Large intestine (tissue), 3 donors: ENCODE measurements at regions not wholly inside any gene's neighbourhood (a gene's known extent, or its start where the extent isn't known, plus 50 kb on each side); places are given as distances from the start of the nearest gene placed in this dataset.

Experiments
- DNase-seq, 2 donors: peaks; one replicate each; pipeline versions ENCODE4 v3.0.0 to v3.0.0-alpha.2; 2013
- H3K27ac ChIP-seq: one replicate; pipeline ENCODE4 v1.5.1; 2013; ENCODE audit warnings: low read length
- H3K27me3 ChIP-seq: 2 replicates; pipeline ENCODE4 v1.6.1; 2013; ENCODE audit warnings: low read length; ENCODE audit not compliant: control insufficient read depth, insufficient read depth
- H3K36me3 ChIP-seq: 2 replicates; pipeline ENCODE4 v1.6.1; 2013; ENCODE audit warnings: low read length; ENCODE audit not compliant: control insufficient read depth, insufficient read depth
- H3K4me1 ChIP-seq: one replicate; pipeline ENCODE4 v1.6.1; 2013; ENCODE audit warnings: low read length; ENCODE audit not compliant: control insufficient read depth, insufficient read depth
- H3K4me3 ChIP-seq: one replicate; pipeline ENCODE4 v1.5.1; 2013; ENCODE audit warnings: low read length
- H3K9me3 ChIP-seq: one replicate; pipeline ENCODE4 v1.6.1; 2013; ENCODE audit warnings: mild to moderate bottlenecking, low read depth, low read length, moderate library complexity; ENCODE audit not compliant: control insufficient read depth
- WGBS: methylation state at CpG from one replicate; pipeline ENCODE4 v1.1.5; 2013; ENCODE audit warnings: low lambda C conversion rate; ENCODE audit not compliant: insufficient coverage; 5-methylcytosine and 5-hydroxymethylcytosine counted together

DNA sequence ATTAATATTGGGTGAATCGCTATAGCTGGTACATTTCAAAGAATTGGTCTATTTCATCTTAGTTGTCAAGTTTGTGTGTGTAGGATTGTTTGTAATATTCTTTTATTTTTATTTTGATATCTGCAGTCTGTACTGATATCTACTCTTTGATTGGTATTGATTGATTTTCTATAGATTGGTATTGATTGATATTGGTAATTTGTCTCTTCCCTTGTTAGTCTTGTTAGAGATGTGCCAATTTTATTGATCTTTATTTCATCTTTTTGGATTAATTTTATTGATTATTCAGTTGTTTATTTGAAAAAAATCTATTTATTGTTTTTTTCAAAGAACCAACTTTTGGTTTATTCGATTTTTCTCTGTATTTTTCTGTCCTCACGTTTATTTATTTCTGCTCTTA, 61.4 kb downstream of the TM2D3 start:
- no peaks in the 10 kb centered on the region for H3K27me3 ChIP-seq
- 82% methylated on average over 2 of the region's 3 CpGs for WGBS
- no peak overlapping the region for H3K4me3 ChIP-seq
- no peaks in the 10 kb centered on the region for H3K36me3 ChIP-seq
- H3K27ac ChIP-seq: no peak overlapping the region
- no peaks in the 10 kb centered on the region for H3K9me3 ChIP-seq
- H3K4me1 ChIP-seq: no peaks in the 10 kb centered on the region
- DNase-seq: no peak

DNA sequence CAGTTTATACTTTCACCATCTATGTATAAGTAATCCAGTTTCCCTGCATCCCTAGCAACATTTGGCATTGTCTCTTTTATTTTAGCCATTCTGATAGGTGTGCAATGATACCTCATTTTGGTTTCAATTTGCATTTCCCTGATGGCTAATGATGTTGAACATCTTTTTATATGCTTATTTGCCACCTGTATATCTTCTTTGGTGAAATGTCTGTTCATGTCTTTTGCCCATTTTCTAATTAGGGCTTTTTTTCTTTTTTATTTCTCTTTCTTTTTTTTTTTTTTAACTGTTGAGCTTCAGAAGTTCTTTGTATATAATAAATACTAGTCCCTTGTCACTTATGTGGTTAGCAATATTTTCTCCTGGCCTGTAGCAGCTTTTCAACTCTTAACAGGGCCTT, 68.9 kb downstream of the TM2D3 start:
- Histone ChIP-seq H3K27ac (no peak overlapping the region), H3K27me3 (peaks cover 4% of the 10 kb centered on the region), H3K9me3 (peaks cover 2% of the 10 kb centered on the region), H3K4me1 (no peaks in the 10 kb centered on the region), H3K36me3 (no peaks in the 10 kb centered on the region), H3K4me3 (no peak overlapping the region)
- no peak for DNase-seq

DNA sequence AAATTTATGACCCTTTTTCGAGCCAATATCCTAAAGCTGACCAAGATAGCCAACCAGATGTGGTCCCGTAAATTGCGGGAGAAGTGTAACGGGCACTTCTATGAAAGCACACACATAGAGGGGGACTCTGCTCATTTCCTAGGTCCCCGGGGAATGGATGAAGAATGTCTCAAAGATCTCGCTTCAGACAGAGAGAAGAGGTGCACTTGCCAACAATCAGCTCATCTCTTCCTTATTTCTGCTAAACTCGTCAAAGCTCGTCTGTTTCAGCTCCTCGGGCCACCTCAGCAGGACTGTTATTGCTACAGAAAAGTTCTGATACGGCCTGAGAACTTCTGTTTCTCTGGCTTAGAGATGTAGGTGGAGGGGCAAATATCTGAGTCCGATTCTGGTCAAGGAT, 71.8 kb downstream of the TM2D3 start:
- no peaks in the 10 kb centered on the region for H3K4me1 ChIP-seq
- peaks cover 4% of the 10 kb centered on the region for H3K27me3 ChIP-seq
- WGBS: 79% methylated on average over 2 of the region's 11 CpGs
- peaks cover 2% of the 10 kb centered on the region for H3K9me3 ChIP-seq
- no peaks in the 10 kb centered on the region for H3K36me3 ChIP-seq
- no peak overlapping the region for H3K27ac ChIP-seq
- no peak for DNase-seq
- H3K4me3 ChIP-seq: no peak overlapping the region

DNA sequence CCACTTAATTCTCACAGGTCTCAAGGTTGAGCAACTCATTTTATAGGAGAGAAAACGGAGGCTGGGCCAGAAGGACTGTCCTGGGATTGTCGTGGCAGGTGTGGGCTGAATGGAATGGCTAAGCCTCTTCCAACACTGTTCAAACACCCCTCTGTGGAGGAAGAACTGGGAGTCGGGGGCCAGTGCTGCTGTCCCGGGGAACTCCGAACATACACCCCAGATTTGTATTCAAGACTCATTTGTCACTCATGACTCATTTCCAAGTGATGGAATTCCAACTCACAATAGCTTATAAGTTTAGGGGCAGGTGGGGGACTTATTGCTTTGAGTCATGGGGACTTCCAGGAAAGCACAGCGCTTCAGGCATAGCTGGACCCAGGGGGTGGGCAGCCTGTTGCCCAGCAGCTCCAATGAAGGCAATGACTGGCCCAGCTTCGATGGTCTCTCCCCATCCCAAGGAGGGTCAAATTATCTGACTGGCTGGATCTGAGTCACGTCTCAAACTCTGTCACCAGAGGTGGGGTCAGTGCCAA, 72.5 kb downstream of the TM2D3 start:
- Histone ChIP-seq H3K9me3 (peaks cover 2% of the 10 kb centered on the region), H3K27ac (no peak overlapping the region), H3K36me3 (no peaks in the 10 kb centered on the region), H3K27me3 (peaks cover 4% of the 10 kb centered on the region), H3K4me1 (no peaks in the 10 kb centered on the region), H3K4me3 (no peak overlapping the region)
- no peak for DNase-seq
- 90% methylated on average over 2 of the region's 8 CpGs for WGBS

DNA sequence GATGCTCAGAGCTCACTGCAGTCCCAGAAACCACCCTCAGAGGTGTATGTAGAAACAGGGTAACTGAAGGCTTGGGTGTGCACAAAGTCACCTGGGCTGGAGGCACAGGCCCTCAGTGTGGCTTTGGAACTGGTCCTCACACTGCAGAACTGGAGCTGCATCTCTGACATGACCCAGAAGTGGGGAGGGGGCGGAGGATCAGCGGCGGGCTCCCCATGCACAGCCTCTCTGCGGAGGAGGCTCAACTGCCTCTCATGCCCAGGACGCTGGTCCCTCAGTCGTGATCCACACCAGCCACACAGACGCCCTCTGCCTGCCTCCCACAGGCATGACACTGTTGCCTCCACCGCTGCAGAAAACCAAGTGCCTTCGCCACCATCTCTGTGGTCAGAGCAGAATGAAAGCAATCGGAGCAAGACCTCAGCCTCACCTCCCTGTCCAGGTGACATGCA, 73.7 kb downstream of the TM2D3 start:
- no peak overlapping the region for H3K4me3 ChIP-seq
- no CpG with 5 or more reads among the region's 10 CpGs for WGBS
- no peak overlapping the region for H3K27ac ChIP-seq
- H3K4me1 ChIP-seq: no peaks in the 10 kb centered on the region
- peak in 1 of 2 donors; percentile 13 for DNase-seq
- H3K9me3 ChIP-seq: peaks cover 2% of the 10 kb centered on the region
- H3K27me3 ChIP-seq: peaks cover 4% of the 10 kb centered on the region
- no peaks in the 10 kb centered on the region for H3K36me3 ChIP-seq

DNA sequence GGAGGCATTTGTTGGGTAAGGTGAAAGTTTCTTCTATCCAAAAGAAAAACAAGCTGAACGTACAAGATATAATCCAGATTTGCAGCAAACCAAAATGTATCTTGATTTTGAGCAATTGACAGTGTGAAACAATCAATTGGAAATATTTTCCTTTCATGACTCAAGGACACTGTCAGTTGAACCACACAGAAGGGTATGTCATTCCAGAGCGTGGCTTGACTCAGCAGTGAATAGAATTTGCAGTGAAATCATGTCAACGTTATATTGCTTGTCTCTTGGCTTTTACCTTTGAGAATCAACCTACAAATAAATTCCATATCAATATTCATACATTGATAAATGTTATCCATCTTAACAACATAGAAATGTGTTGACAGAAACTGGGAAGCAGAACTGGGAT, 78.2 kb downstream of the TM2D3 start:
- Histone ChIP-seq H3K27ac (no peak overlapping the region), H3K9me3 (no peaks in the 10 kb centered on the region), H3K4me1 (no peaks in the 10 kb centered on the region), H3K27me3 (peaks cover 2% of the 10 kb centered on the region), H3K36me3 (no peaks in the 10 kb centered on the region), H3K4me3 (no peak overlapping the region)
- DNase-seq: no peak
- WGBS: 60% methylated on average over 1 of the region's 3 CpGs

DNA sequence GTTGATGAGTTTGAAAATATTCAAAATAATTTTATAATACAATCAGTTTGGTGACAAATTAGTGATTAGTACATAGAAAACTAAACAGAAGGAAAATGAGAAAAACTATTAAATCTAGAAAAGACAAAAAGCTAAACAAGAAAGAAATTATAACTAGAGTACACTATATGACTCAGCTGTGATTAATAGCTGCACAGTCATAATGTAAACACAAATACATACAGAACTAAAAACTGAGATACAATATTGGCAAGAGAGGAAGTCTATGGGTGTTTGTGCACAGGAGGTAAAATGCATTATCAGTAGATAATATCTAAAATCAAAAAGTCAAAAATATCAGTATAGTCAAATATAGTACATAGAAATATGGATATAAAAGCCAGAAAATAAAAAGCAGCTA, 80.7 kb upstream of the PCSK6 start:
- Histone ChIP-seq H3K9me3 (no peaks in the 10 kb centered on the region), H3K36me3 (no peaks in the 10 kb centered on the region), H3K27me3 (peaks cover 2% of the 10 kb centered on the region), H3K4me3 (no peak overlapping the region), H3K4me1 (no peaks in the 10 kb centered on the region), H3K27ac (no peak overlapping the region)
- no peak for DNase-seq

DNA sequence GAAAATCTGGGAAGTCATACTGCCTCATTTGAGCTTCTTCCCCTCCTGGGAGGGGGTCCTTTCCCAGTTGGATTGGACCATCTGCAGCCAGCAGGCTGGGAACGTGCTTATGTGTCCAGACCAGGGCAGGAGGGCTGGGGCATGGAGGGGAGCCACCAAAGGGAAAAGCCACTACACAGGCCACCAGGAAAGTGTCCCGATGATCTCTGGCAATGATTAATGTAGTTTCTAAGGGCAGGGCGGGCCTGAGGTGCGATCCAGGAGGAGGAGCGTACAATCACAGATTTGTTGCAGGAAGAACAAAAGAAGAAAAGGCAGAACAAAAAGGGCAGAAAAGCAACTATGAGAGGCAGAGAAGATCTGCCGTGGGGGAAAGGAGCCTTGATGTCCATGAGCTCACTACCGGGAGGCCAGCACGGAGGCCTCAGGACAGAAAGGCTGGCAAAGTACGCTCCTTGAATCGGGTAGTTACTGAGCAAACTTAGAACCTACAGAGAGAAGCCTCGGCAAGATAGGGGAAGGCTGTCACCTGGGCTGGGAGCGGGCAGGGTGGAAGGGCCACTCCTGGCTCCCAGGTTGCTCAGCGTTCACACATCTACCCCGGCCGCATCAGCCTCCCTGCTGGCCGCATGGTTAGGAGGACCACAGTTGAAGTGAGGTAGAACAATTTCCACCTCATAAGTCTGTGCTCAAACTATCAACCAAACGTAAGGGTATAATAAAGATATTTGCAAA, 79.5 kb upstream of the PCSK6 start:
- Histone ChIP-seq H3K4me1 (no peaks in the 10 kb centered on the region), H3K36me3 (no peaks in the 10 kb centered on the region), H3K27me3 (peaks cover 2% of the 10 kb centered on the region), H3K9me3 (no peaks in the 10 kb centered on the region), H3K4me3 (no peak overlapping the region), H3K27ac (no peak overlapping the region)
- no CpG with 5 or more reads among the region's 17 CpGs for WGBS
- peak in 1 of 2 donors; percentile 7 for DNase-seq

DNA sequence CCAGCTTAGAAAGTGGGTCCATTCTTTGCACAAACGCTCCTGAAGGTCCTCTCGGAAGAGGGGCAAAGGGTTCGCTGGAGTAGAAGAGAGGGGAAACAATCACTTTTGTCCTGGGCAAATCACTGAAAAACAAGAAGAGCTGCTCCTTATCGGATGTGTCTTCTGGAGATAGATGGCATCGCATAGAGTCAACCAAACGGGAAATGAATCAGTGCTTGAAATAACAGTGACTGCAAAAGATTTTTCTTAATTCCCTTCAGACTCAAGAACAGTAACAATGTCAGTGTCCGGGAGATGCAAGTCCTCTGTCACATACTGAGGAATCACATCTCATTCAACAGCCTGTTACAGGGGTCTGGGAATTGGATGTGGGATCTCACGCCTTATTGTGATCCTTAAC, 78.8 kb upstream of the PCSK6 start:
- no peaks in the 10 kb centered on the region for H3K9me3 ChIP-seq
- WGBS: no CpG with 5 or more reads among the region's 8 CpGs
- no peak for DNase-seq
- no peaks in the 10 kb centered on the region for H3K36me3 ChIP-seq
- no peaks in the 10 kb centered on the region for H3K4me1 ChIP-seq
- no peak overlapping the region for H3K27ac ChIP-seq
- no peak overlapping the region for H3K4me3 ChIP-seq
- H3K27me3 ChIP-seq: peaks cover 2% of the 10 kb centered on the region

DNA sequence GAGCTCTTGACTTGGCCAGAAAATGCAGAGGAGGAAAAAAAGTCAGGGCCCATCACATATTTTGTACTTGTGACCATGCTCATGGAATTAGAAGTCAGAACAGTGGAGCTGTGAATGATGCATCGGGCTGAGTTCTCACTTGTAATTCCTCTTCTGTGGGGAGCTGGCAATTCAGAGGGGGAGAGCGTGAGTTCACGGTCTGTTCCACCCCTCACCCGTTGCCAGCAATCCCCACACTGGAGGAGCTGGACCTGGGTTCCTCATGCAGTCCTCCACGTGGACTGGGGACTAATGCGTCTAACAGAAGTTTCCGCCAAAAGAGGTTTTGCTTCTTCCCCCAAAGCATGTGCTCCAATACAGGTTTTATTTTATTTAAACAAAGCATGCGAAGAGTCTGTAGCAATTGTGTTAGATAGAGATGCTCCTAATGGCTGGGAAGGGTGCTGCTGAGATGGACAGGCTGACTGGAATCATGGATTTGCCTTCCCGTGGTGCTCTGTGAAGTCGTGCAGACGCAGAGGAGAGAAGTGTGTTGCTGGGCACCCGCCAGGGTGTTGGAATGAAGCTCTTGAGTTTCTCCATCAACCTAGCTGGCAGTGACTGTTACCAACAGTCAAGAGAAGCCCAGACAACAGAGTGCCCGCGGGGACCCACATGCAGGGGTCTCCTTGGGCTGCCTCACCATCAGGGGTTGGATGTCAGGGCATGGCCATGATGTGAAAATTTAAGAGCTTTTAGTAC, 77.4 kb upstream of the PCSK6 start:
- H3K27ac ChIP-seq: no peak overlapping the region
- no peak overlapping the region for H3K4me3 ChIP-seq
- DNase-seq: no peak
- no peaks in the 10 kb centered on the region for H3K36me3 ChIP-seq
- no peaks in the 10 kb centered on the region for H3K9me3 ChIP-seq
- H3K4me1 ChIP-seq: no peaks in the 10 kb centered on the region
- no CpG with 5 or more reads among the region's 14 CpGs for WGBS
- no peaks in the 10 kb centered on the region for H3K27me3 ChIP-seq
